Choroid plexus epithelial cell (primary cell): ENCODE measurements at regions not wholly inside any gene's neighbourhood (a gene's known extent, or its start where the extent isn't known, plus 50 kb on each side); places are given as distances from the start of the nearest gene placed in this dataset.
A peak's percentile ranks its signal among the peaks of the same experiment; 100 is the strongest.

ENCODE experiments used
- DNase-seq: peaks from one replicate; pipeline ENCODE4 v3.0.0-alpha.2; 2010; ENCODE audit warnings: low read depth
- H3K4me3 ChIP-seq: 2 replicates; pipeline ENCODE4 v1.5.1; 2011; ENCODE audit warnings: low read depth, mild to moderate bottlenecking, control low read depth, low read length, moderate library complexity
- CTCF ChIP-seq: conservative IDR thresholded peaks from 2 replicates; pipeline ENCODE4 v1.5.1; 2011; ENCODE audit warnings: low read depth, mild to moderate bottlenecking, control low read depth, inconsistent platforms, low read length, moderate library complexity

GRCh38 chr4:103449296-103450023 lies 251.3 kb upstream of the CENPE start:
- no peak for DNase-seq
- no peak for TF ChIP-seq CTCF

GRCh38 chr4:103445377-103445776 lies 247.2 kb upstream of the CENPE start:
- H3K4me3 ChIP-seq: no peak overlapping the region
- no peak for TF ChIP-seq CTCF
- no peak for DNase-seq

More at GRCh38 chr4:103449296-103450023, 251.3 kb upstream of the CENPE start:
- H3K4me3 ChIP-seq: no peak overlapping the region

GRCh38 chr4:103443324-103443723 lies 245.2 kb upstream of the CENPE start:
- DNase-seq: no peak
- no peak for TF ChIP-seq CTCF
- H3K4me3 ChIP-seq: no peak overlapping the region

- DNase-seq: no peak
- TF ChIP-seq CTCF: peak; percentile 5
- H3K4me3 ChIP-seq: no peak overlapping the region
Measured at GRCh38 chr4:103429283-103429682, 231.1 kb upstream of the CENPE start.

- DNase-seq: no peak
- H3K4me3 ChIP-seq: no peak overlapping the region
- TF ChIP-seq CTCF: no peak
Measured at GRCh38 chr4:103425406-103425805, 227.3 kb upstream of the CENPE start.

- H3K4me3 ChIP-seq: no peak overlapping the region
- DNase-seq: peak; percentile 3
- no peak for TF ChIP-seq CTCF
Measured at GRCh38 chr4:103424853-103425252, 226.7 kb upstream of the CENPE start.

- DNase-seq: no peak
- no peak for TF ChIP-seq CTCF
Measured at GRCh38 chr4:103423261-103423660, 225.1 kb upstream of the CENPE start.

More at GRCh38 chr4:103423261-103423660, 225.1 kb upstream of the CENPE start:
- no peak overlapping the region for H3K4me3 ChIP-seq
